ENCODE measurements at regions not wholly inside any gene's neighbourhood (a gene's known extent, or its start where the extent isn't known, plus 50 kb on each side); places are given as distances from the start of the nearest gene placed in this dataset.

DNA sequence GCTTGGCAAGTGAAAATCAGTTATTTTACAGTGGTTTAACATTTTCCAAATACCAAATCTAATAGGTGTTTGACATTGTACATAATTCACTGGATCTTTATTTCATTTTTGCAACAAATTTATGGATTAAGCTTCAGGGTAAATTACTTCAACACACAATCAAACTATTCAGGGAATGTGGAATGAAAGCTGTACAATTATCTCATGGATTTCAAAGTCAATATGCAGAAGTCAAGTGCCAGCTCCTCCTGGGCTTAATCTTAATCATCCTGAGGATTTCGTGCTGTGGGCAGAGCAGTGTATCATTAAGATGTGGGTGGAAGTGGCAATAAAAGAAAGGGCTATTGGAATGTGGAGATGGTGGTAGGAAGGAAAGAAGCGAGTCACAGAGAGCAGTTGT, 548.8 kb downstream of the COL12A1 start:
- TF ChIP-seq GATA2 (IDR thresholded peaks at IDR 0.05; ENCODE audit: low read depth, low read length) (no peak), GATA3 (IDR thresholded peaks at IDR 0.05; ENCODE audit: low read depth, low read length) (no peak)

Measured in SH-SY5Y (cell line).